ENCODE measurements at regions not wholly inside any gene's neighbourhood (a gene's known extent, or its start where the extent isn't known, plus 50 kb on each side); places are given as distances from the start of the nearest gene placed in this dataset.

DNA sequence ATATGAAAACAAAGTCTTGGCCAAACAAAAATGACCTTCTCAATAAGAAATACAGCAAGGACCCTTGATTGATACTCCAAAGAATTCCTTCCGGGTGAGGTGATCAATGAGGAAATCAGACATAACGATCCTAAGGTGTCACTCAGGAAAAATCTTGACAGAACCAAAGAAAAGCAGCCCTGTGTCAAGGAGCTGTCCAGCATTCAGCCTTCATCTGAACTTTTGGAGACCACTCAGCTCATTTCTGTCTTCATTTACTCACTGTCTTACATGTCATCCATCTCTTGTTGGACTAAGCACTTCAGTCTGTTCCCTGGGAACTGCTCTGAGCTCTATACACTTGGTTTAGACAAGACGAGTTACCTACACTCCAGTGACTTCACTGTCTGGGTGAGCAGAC, 179.9 kb downstream of the GRIN2B start:
- H3K9me3 ChIP-seq: no peaks in the 10 kb centered on the region
- H3K27ac ChIP-seq: no peak overlapping the region
- 73% methylated on average over 3 of the region's 3 CpGs for WGBS
- TF ChIP-seq, protein P1, sequence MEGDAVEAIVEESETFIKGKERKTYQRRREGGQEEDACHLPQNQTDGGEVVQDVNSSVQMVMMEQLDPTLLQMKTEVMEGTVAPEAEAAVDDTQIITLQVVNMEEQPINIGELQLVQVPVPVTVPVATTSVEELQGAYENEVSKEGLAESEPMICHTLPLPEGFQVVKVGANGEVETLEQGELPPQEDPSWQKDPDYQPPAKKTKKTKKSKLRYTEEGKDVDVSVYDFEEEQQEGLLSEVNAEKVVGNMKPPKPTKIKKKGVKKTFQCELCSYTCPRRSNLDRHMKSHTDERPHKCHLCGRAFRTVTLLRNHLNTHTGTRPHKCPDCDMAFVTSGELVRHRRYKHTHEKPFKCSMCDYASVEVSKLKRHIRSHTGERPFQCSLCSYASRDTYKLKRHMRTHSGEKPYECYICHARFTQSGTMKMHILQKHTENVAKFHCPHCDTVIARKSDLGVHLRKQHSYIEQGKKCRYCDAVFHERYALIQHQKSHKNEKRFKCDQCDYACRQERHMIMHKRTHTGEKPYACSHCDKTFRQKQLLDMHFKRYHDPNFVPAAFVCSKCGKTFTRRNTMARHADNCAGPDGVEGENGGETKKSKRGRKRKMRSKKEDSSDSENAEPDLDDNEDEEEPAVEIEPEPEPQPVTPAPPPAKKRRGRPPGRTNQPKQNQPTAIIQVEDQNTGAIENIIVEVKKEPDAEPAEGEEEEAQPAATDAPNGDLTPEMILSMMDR (IDR thresholded peaks at IDR 0.05): no peak
- TF ChIP-seq EP300 (IDR thresholded peaks at IDR 0.05) (no peak), POLR2A (IDR thresholded peaks at IDR 0.05) (no peak), POLR2AphosphoS5 (IDR thresholded peaks at IDR 0.05) (no peak)
- no peaks in the 10 kb centered on the region for H3K36me3 ChIP-seq
- DNase-seq (ENCODE audit: low spot score in 2 of 2): no peak
- no peaks in the 10 kb centered on the region for H3K27me3 ChIP-seq
- no peak overlapping the region for H3K4me3 ChIP-seq
- H3K4me1 ChIP-seq: no peaks in the 10 kb centered on the region

DNA sequence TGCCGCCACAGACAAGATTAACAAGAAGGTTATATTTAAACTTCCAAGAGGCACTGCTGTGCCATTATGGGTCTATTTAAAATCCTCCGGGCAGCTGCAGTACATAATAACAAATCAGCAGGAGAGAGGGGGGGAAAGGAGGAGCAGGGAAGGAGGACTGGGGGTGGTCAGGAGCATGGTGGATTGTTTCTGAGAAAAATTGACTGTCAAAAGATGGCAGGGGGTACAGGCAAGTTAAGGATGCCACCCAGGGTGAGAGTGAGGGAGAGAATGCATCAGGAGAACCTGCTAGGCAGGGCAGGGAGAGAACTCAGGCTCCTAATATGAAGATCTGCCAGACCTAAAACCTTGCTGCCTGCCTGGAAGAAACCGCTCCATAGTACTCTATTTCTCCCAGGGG, 181.8 kb downstream of the GRIN2B start:
- 53% methylated on average over 3 of the region's 3 CpGs for WGBS
- TF ChIP-seq POLR2A (IDR thresholded peaks at IDR 0.05): no peak
- TF ChIP-seq, protein P1 (IDR thresholded peaks at IDR 0.05): no peak
- TF ChIP-seq POLR2AphosphoS5 (IDR thresholded peaks at IDR 0.05): no peak
- TF ChIP-seq EP300 (IDR thresholded peaks at IDR 0.05): no peak
- DNase-seq (ENCODE audit: low spot score in 2 of 2): no peak
- H3K36me3 ChIP-seq: no peaks in the 10 kb centered on the region
- H3K9me3 ChIP-seq: no peaks in the 10 kb centered on the region
- H3K27me3 ChIP-seq: no peaks in the 10 kb centered on the region
- no peaks in the 10 kb centered on the region for H3K4me1 ChIP-seq
- no peak overlapping the region for H3K4me3 ChIP-seq
- no peak overlapping the region for H3K27ac ChIP-seq

DNA sequence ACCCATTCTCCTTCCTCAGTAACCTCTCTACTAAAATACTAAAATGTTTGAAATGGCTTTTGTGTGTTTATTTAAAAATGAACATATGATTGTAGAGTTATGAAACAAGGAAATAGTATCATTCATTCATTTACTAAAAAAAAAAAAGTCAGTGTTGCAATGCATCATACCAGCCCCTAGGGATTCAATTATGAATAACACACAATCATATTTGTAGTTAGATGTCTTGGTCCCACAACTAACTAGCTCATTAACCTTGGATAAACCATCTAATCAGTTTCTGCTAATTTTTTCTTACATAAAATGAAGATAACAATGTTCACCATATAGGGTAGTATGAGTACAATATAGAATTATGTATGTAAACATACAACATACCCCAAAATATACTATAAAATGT, 183.2 kb downstream of the GRIN2B start:
- Histone ChIP-seq H3K27ac (no peak overlapping the region), H3K27me3 (no peaks in the 10 kb centered on the region), H3K36me3 (no peaks in the 10 kb centered on the region), H3K9me3 (no peaks in the 10 kb centered on the region), H3K4me3 (no peak overlapping the region), H3K4me1 (no peaks in the 10 kb centered on the region)
- TF ChIP-seq, protein P1 (IDR thresholded peaks at IDR 0.05): no peak
- TF ChIP-seq POLR2A (IDR thresholded peaks at IDR 0.05): no peak
- TF ChIP-seq EP300 (IDR thresholded peaks at IDR 0.05): no peak
- no peak for TF ChIP-seq POLR2AphosphoS5 (IDR thresholded peaks at IDR 0.05)
- DNase-seq (ENCODE audit: low spot score in 2 of 2): no peak

GRCh38 chr12:13794706-13795105, 186.7 kb downstream of the GRIN2B start:
- Histone ChIP-seq H3K9me3 (no peaks in the 10 kb centered on the region), H3K27me3 (no peaks in the 10 kb centered on the region), H3K27ac (no peak overlapping the region), H3K4me3 (no peak overlapping the region), H3K36me3 (no peaks in the 10 kb centered on the region), H3K4me1 (no peaks in the 10 kb centered on the region)
- 80% methylated on average over 2 of the region's 2 CpGs for WGBS
- TF ChIP-seq EP300 (IDR thresholded peaks at IDR 0.05) (no peak), POLR2AphosphoS5 (IDR thresholded peaks at IDR 0.05) (no peak), POLR2A (IDR thresholded peaks at IDR 0.05) (no peak)
- TF ChIP-seq, protein P1 (IDR thresholded peaks at IDR 0.05): no peak
- DNase-seq (ENCODE audit: low spot score in 2 of 2): no peak

GRCh38 chr12:13790317-13790716, 191.1 kb downstream of the GRIN2B start:
- Histone ChIP-seq H3K27me3 (no peaks in the 10 kb centered on the region), H3K36me3 (no peaks in the 10 kb centered on the region), H3K27ac (no peak overlapping the region), H3K4me1 (no peaks in the 10 kb centered on the region), H3K9me3 (no peaks in the 10 kb centered on the region), H3K4me3 (no peak overlapping the region)
- no peak for DNase-seq (ENCODE audit: low spot score in 2 of 2)
- no peak for TF ChIP-seq POLR2AphosphoS5 (IDR thresholded peaks at IDR 0.05)
- TF ChIP-seq, protein P1 (IDR thresholded peaks at IDR 0.05): no peak
- TF ChIP-seq EP300 (IDR thresholded peaks at IDR 0.05): no peak
- no peak for TF ChIP-seq POLR2A (IDR thresholded peaks at IDR 0.05)
- WGBS: 80% methylated on average over 1 of the region's 1 CpG
